SK-N-SH treated with all-trans-retinoic acid at 6 μM for 48 hours (cell line): ENCODE measurements at regions not wholly inside any gene's neighbourhood (a gene's known extent, or its start where the extent isn't known, plus 50 kb on each side); places are given as distances from the start of the nearest gene placed in this dataset.

Experiments
- ATAC-seq: fragments of 200-7000 bp; cut with Tn5 transposase; 3 replicates; pipeline ENCODE4 v1.9.1; 2020; ENCODE audit warnings: mild to moderate bottlenecking, moderate library complexity
- ARNTL ChIP-seq: fragments of 450-650 bp; formaldehyde crosslinking; IDR thresholded peaks from 2 replicates; pipeline ENCODE4 v1.5.0; 2020; ENCODE audit warnings: low read depth, mild to moderate bottlenecking, moderate library complexity, borderline replicate concordance
- BACH2 ChIP-seq: fragments of 250-450 bp; sonication (Bioruptor Pico); IDR thresholded peaks from 2 replicates; pipeline ENCODE4 v1.9.0; 2021; ENCODE audit warnings: mild to moderate bottlenecking, borderline replicate concordance
- CSDC2 ChIP-seq: fragments of 250-450 bp; sonication (Bioruptor Pico); IDR thresholded peaks from 2 replicates; pipeline ENCODE4 v1.5.0; 2020; ENCODE audit warnings: mild to moderate bottlenecking, moderate library complexity
- ESRRG ChIP-seq: fragments of 250-450 bp; sonication (Bioruptor Pico); IDR thresholded peaks from 2 replicates; pipeline ENCODE4 v1.6.1; 2021; ENCODE audit warnings: mild to moderate bottlenecking
- ISL1 ChIP-seq: fragments of 250-450 bp; sonication (Bioruptor Pico); IDR thresholded peaks from 2 replicates; pipeline ENCODE4 v2.1.2; 2022; ENCODE audit warnings: mild to moderate bottlenecking, moderate library complexity
- OSR1 ChIP-seq: fragments of 250-450 bp; sonication (Bioruptor Pico); IDR thresholded peaks from 2 replicates; pipeline ENCODE4 v1.8.0; 2022; ENCODE audit warnings: moderate library complexity, mild to moderate bottlenecking, inconsistent platforms
- PPARA ChIP-seq: fragments of 250-450 bp; sonication (Bioruptor Pico); IDR thresholded peaks from 2 replicates; pipeline ENCODE4 v1.5.0; 2020; ENCODE audit warnings: mild to moderate bottlenecking, borderline replicate concordance
- RARB ChIP-seq: fragments of 250-450 bp; sonication (Bioruptor Pico); IDR thresholded peaks from 2 replicates; pipeline ENCODE4 v1.8.0; 2021; ENCODE audit warnings: mild to moderate bottlenecking, moderate library complexity
- SNAI2 ChIP-seq: fragments of 250-450 bp; sonication (Bioruptor Pico); IDR thresholded peaks from 2 replicates; pipeline ENCODE4 v1.5.0; 2020; ENCODE audit warnings: mild to moderate bottlenecking, moderate library complexity
- TCF4 ChIP-seq: fragments of 250-450 bp; sonication (Bioruptor Pico); IDR thresholded peaks from 2 replicates; pipeline ENCODE4 v1.8.0; 2021; ENCODE audit warnings: mild to moderate bottlenecking, moderate library complexity, borderline replicate concordance
- TOX ChIP-seq: fragments of 250-450 bp; sonication (Bioruptor Pico); IDR thresholded peaks from 2 replicates; pipeline ENCODE4 v1.8.0; 2021; ENCODE audit warnings: mild to moderate bottlenecking, moderate library complexity, borderline replicate concordance
- ZC3H10 ChIP-seq: fragments of 250-450 bp; sonication (Bioruptor Pico); IDR thresholded peaks from 2 replicates; pipeline ENCODE4 v1.5.1; 2021; ENCODE audit warnings: mild to moderate bottlenecking, moderate library complexity
- ZFP3 ChIP-seq: fragments of 250-450 bp; sonication (Bioruptor Pico); IDR thresholded peaks from 2 replicates; pipeline ENCODE4 v1.5.0; 2020; ENCODE audit warnings: mild to moderate bottlenecking, moderate library complexity
- ZFP30 ChIP-seq: fragments of 450-650 bp; formaldehyde crosslinking; IDR thresholded peaks from 2 replicates; pipeline ENCODE4 v1.5.0; 2022; ENCODE audit warnings: mild to moderate bottlenecking, moderate library complexity
- ZNF70 ChIP-seq: fragments of 450-650 bp; formaldehyde crosslinking; IDR thresholded peaks from 2 replicates; pipeline ENCODE4 v1.5.0; 2020; ENCODE audit warnings: mild to moderate bottlenecking, moderate library complexity
- ZNF8 ChIP-seq: fragments of 450-650 bp; formaldehyde crosslinking; IDR thresholded peaks from 2 replicates; pipeline ENCODE4 v1.5.0; 2020; ENCODE audit warnings: mild to moderate bottlenecking, moderate library complexity
- TF ChIP-seq, protein P1 (sequence below): fragments of 250-450 bp; sonication (Bioruptor Pico); IDR thresholded peaks from 2 replicates; pipeline ENCODE4 v1.5.1; 2020; ENCODE audit warnings: low read depth, mild to moderate bottlenecking, moderate library complexity
- TF ChIP-seq, protein P2 (sequence below): fragments of 250-450 bp; sonication (Bioruptor Pico); IDR thresholded peaks from 2 replicates; pipeline ENCODE4 v1.8.0; 2020; ENCODE audit warnings: mild to moderate bottlenecking, moderate library complexity, borderline replicate concordance
- TF ChIP-seq, protein P3 (sequence below): fragments of 250-450 bp; sonication (Bioruptor Pico); IDR thresholded peaks from 2 replicates; pipeline ENCODE4 v1.5.1; 2021; ENCODE audit warnings: mild to moderate bottlenecking, moderate library complexity
- TF ChIP-seq, protein P4 (sequence below): fragments of 250-450 bp; sonication (Bioruptor Pico); IDR thresholded peaks from 2 replicates; pipeline ENCODE4 v1.8.0; 2021; ENCODE audit warnings: low read depth, mild to moderate bottlenecking, moderate library complexity, borderline replicate concordance
- TF ChIP-seq, protein P5 (sequence below): fragments of 250-450 bp; sonication (Bioruptor Pico); IDR thresholded peaks from 2 replicates; pipeline ENCODE4 v1.5.0; 2020; ENCODE audit warnings: mild to moderate bottlenecking, moderate library complexity

DNA sequence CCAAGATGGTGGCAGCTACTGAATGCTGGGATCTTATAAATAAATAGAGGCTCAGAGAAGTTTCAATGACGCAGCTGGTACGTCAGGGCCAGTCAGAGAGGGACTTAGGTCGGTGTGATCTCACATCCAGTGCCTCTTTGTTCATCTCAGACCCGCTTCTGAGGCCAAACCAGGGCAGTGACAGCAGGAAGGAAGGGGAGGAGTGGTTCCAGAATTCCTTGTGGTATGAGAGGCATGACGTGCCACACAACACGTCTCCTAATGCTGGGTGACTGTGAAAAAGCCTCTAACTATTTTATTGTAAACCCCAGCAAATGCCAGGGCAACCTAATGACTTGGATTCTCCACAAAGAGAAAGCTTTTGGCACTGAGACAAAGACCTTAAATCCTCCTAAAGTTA, 423.3 kb downstream of the LPIN1 start:
- peak; percentile 60 for ATAC-seq
- TF ChIP-seq CSDC2 (CRISPR knock-in tag) (no peak), ZNF70 (CRISPR knock-in tag) (no peak), RARB (CRISPR knock-in tag) (no peak), ZFP30 (CRISPR knock-in tag) (no peak), ZFP3 (CRISPR knock-in tag) (no peak), ARNTL (CRISPR knock-in tag) (no peak), TOX (CRISPR knock-in tag) (no peak), TCF4 (CRISPR knock-in tag) (no peak), OSR1 (CRISPR knock-in tag) (no peak), ZNF8 (CRISPR knock-in tag) (no peak), ISL1 (CRISPR knock-in tag) (no peak), ESRRG (no peak)
- TF ChIP-seq, protein P1, sequence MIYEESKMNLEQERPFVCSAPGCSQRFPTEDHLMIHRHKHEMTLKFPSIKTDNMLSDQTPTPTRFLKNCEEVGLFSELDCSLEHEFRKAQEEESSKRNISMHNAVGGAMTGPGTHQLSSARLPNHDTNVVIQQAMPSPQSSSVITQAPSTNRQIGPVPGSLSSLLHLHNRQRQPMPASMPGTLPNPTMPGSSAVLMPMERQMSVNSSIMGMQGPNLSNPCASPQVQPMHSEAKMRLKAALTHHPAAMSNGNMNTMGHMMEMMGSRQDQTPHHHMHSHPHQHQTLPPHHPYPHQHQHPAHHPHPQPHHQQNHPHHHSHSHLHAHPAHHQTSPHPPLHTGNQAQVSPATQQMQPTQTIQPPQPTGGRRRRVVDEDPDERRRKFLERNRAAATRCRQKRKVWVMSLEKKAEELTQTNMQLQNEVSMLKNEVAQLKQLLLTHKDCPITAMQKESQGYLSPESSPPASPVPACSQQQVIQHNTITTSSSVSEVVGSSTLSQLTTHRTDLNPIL (CRISPR knock-in tag): no peak
- TF ChIP-seq, protein P2, sequence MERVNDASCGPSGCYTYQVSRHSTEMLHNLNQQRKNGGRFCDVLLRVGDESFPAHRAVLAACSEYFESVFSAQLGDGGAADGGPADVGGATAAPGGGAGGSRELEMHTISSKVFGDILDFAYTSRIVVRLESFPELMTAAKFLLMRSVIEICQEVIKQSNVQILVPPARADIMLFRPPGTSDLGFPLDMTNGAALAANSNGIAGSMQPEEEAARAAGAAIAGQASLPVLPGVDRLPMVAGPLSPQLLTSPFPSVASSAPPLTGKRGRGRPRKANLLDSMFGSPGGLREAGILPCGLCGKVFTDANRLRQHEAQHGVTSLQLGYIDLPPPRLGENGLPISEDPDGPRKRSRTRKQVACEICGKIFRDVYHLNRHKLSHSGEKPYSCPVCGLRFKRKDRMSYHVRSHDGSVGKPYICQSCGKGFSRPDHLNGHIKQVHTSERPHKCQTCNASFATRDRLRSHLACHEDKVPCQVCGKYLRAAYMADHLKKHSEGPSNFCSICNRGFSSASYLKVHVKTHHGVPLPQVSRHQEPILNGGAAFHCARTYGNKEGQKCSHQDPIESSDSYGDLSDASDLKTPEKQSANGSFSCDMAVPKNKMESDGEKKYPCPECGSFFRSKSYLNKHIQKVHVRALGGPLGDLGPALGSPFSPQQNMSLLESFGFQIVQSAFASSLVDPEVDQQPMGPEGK: no peak
- TF ChIP-seq, protein P3, sequence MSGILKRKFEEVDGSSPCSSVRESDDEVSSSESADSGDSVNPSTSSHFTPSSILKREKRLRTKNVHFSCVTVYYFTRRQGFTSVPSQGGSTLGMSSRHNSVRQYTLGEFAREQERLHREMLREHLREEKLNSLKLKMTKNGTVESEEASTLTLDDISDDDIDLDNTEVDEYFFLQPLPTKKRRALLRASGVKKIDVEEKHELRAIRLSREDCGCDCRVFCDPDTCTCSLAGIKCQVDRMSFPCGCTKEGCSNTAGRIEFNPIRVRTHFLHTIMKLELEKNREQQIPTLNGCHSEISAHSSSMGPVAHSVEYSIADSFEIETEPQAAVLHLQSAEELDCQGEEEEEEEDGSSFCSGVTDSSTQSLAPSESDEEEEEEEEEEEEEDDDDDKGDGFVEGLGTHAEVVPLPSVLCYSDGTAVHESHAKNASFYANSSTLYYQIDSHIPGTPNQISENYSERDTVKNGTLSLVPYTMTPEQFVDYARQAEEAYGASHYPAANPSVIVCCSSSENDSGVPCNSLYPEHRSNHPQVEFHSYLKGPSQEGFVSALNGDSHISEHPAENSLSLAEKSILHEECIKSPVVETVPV: no peak

DNA sequence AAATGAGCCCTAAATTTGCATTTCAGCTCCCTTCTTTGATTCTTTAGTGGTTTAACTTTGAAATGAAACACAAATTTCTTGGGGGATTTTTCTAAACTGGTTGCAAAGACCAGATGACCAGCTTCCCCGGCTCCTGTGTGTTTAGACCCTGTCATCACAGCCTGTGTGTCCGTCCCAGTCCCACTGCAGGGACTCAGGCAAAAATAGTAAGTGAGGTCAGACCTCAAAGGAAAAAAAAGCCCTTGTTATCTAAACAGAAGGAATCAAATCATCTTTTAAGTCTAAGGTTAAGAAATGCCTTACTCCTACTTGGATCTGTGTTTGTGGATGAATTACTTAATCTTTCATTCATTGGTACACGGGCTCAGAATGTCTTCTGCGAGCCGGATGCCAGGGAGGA, 423.7 kb downstream of the LPIN1 start:
- TF ChIP-seq ISL1 (CRISPR knock-in tag): no peak
- TF ChIP-seq CSDC2 (CRISPR knock-in tag): no peak
- TF ChIP-seq ESRRG: no peak
- no peak for TF ChIP-seq ARNTL (CRISPR knock-in tag)
- TF ChIP-seq PPARA (CRISPR knock-in tag): no peak
- TF ChIP-seq, protein P3: no peak
- peak; percentile 21; the same call in 2 of the 3 replicates for ATAC-seq

DNA sequence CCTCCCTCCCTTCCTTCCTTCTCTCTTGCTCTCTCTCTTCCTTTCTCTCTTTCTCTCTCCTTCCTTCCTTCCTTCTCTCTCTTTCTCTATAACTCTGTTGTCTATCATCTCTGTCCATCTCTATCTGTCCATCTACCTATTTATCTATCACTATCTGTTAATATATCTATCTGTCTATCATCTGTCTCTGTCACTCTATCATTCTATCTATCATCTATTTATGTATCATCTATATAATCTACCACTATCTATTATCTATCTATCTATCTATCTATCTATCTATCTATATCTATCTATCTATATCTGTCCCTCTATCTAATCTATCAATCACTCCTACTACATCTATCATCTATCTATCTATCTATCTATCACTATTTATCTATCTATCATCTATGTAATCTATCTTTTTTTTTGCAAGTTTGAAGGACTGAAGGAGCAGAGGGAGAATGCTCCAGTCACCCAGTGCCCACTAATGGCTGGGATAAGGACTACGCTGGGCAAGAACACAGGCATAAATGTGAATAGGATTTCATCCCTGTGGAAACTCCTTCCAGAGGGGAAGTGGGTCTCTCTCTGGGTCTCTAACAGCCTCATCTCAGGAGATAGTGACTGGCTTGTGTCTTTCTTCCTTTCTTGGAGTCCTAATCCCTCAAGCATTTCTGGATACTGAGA, 427.0 kb downstream of the LPIN1 start:
- ATAC-seq: no peak; the same call in 2 of the 3 replicates
- no peak for TF ChIP-seq ZC3H10
- no peak for TF ChIP-seq BACH2 (CRISPR knock-in tag)
- TF ChIP-seq, protein P4, sequence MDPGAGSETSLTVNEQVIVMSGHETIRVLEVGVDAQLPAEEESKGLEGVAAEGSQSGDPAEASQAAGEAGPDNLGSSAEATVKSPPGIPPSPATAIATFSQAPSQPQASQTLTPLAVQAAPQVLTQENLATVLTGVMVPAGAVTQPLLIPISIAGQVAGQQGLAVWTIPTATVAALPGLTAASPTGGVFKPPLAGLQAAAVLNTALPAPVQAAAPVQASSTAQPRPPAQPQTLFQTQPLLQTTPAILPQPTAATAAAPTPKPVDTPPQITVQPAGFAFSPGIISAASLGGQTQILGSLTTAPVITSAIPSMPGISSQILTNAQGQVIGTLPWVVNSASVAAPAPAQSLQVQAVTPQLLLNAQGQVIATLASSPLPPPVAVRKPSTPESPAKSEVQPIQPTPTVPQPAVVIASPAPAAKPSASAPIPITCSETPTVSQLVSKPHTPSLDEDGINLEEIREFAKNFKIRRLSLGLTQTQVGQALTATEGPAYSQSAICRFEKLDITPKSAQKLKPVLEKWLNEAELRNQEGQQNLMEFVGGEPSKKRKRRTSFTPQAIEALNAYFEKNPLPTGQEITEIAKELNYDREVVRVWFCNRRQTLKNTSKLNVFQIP (CRISPR knock-in tag): no peak

DNA sequence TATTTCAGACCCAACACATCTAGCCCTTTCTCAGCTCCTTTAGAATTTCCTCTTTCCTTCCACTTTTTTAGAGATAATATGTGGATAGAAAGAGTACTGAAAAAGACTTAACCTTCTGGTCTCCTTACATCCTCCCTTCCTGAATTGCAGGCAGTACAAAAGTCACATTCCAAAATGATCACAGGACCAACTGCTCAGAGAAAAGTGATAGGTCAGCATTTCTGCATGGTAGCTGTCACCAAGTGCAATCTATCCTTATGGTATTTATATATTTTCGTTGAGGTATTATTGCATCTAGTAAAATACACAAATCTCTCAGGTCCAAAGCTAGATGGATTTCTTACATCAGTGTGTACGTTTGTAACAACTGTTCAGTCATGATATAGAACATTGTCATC, 427.5 kb downstream of the LPIN1 start:
- ATAC-seq: no peak
- no peak for TF ChIP-seq RARB (CRISPR knock-in tag)
- TF ChIP-seq ZFP3 (CRISPR knock-in tag): no peak
- no peak for TF ChIP-seq ZNF8 (CRISPR knock-in tag)
- TF ChIP-seq ZNF70 (CRISPR knock-in tag): no peak
- no peak for TF ChIP-seq ZFP30 (CRISPR knock-in tag)
- TF ChIP-seq OSR1 (CRISPR knock-in tag): no peak
- no peak for TF ChIP-seq SNAI2
- TF ChIP-seq ZC3H10: no peak
- TF ChIP-seq ESRRG: no peak
- TF ChIP-seq, protein P1 (CRISPR knock-in tag): no peak
- TF ChIP-seq, protein P3: no peak
- TF ChIP-seq PPARA (CRISPR knock-in tag): no peak
- TF ChIP-seq, protein P5, sequence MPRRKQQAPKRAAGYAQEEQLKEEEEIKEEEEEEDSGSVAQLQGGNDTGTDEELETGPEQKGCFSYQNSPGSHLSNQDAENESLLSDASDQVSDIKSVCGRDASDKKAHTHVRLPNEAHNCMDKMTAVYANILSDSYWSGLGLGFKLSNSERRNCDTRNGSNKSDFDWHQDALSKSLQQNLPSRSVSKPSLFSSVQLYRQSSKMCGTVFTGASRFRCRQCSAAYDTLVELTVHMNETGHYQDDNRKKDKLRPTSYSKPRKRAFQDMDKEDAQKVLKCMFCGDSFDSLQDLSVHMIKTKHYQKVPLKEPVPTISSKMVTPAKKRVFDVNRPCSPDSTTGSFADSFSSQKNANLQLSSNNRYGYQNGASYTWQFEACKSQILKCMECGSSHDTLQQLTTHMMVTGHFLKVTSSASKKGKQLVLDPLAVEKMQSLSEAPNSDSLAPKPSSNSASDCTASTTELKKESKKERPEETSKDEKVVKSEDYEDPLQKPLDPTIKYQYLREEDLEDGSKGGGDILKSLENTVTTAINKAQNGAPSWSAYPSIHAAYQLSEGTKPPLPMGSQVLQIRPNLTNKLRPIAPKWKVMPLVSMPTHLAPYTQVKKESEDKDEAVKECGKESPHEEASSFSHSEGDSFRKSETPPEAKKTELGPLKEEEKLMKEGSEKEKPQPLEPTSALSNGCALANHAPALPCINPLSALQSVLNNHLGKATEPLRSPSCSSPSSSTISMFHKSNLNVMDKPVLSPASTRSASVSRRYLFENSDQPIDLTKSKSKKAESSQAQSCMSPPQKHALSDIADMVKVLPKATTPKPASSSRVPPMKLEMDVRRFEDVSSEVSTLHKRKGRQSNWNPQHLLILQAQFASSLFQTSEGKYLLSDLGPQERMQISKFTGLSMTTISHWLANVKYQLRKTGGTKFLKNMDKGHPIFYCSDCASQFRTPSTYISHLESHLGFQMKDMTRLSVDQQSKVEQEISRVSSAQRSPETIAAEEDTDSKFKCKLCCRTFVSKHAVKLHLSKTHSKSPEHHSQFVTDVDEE: no peak
